GM18867 (cell line): ENCODE measurements at regions not wholly inside any gene's neighbourhood (a gene's known extent, or its start where the extent isn't known, plus 50 kb on each side); places are given as distances from the start of the nearest gene placed in this dataset.
"Not testable (repeated sequence)": the region's sequence is repeated elsewhere in the genome, so short reads cannot be mapped to it uniquely, and the experiment has no call there.

ENCODE experiments used
- ATAC-seq: cut with Tn5 transposase; IDR thresholded peaks from one replicate; pipeline ENCODE4 v1.9.1; 2021; ENCODE audit warnings: mild to moderate bottlenecking, moderate library complexity; ENCODE audit not compliant: unreplicated experiment

DNA sequence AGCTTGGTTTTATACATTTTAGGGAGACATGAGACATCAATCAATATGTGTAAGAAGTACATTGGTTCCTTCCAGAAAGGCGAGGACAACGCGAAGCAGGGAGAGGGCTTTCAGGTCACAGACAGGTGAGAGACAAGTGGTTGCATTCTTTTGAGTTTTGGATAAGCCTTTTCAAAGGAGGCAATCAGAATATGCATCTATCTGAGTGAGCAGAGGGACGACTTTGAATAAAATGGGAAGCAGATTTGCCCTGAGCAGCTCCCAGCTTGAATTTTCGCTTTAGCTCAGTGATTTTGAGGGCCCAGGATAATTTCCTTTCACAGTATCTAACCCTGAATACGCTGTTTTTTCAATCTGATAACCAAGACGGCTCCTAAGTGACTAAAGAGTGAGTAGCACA, 82.5 kb upstream of the MYO3A start:
- ATAC-seq = no peak

DNA sequence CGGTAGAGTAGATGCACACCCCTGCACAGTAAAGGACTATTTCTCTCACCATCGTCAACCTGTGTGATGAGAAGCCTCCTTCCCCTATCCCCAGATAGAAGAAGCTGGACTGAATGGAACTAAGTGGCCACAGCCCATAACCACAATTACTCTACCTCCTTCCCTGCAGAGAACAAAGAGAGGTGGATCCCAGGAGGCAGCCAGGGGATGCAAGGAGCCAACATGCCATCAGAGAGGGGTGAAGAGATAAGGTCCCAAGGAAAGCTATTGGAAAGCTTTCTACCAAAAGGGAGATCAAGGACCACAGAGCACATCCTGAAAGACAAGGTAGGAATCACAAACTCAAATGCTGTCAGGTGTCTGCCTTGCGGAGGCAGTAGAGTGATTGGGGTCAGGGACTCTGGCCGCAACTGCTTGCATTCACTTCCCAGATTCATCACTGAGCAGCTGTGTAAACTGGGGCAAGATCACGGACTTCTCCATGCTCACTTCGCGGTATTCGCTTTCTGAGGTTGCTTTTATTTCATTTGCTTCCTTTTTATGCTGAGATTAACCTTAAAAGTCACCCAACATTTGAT, 81.6 kb upstream of the MYO3A start:
- ATAC-seq = no peak

DNA sequence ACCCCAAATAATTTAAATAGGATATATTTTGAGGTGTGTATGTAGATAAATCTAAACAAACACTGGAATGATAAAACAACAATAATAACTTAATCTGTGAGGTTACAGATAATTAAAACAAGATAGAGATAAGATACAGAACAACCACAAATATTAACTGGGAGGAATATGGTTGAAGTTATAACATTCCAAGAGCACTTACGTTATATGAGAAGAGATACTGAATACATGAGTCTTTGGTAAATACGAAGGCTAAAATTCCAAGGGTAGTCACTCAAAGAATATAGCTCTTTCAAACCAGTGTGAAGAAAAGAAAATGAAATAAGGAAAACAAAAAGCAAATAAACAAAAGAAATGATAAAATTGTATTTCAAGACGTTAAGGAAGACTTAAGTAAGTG, 76.0 kb upstream of the MYO3A start:
- ATAC-seq = no peak

DNA sequence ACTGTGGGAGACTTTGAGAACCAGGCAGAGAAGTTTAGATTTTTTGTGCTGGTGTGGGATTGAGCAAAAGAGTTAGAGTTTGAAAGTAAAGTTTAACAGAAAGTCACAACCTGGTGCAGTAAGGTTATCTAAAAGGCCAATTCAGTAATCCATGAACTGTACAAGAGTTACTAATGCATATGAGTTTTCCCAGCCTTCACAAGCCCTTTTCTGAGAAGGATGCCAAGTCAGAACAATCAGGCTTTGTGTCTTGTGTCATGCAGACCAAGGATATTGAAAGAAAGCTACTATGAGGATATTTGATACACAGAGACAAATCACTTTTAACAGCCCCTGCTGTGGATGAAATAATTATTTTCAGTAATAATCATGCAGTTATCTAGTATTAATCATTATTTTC, 68.8 kb upstream of the MYO3A start:
- ATAC-seq = no peak

DNA sequence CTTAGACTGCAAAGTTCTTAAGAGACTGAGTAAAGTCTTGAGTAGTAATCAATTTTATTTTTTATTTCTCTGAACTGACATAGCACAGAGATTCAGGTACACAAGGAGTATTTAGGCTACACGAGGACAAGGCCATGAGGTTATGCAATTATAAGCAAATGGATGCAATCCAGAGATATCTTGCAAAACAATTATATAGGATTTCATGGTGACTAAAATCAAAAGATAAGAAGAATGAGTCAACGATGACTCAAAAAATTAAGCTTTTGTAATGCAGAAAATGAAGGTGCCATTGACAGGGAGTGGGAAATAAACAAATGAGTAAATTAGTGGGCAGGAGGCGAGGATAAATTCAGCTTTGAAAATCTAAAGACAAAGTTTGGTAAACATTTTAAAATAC, 66.7 kb upstream of the MYO3A start:
- no peak for ATAC-seq

DNA sequence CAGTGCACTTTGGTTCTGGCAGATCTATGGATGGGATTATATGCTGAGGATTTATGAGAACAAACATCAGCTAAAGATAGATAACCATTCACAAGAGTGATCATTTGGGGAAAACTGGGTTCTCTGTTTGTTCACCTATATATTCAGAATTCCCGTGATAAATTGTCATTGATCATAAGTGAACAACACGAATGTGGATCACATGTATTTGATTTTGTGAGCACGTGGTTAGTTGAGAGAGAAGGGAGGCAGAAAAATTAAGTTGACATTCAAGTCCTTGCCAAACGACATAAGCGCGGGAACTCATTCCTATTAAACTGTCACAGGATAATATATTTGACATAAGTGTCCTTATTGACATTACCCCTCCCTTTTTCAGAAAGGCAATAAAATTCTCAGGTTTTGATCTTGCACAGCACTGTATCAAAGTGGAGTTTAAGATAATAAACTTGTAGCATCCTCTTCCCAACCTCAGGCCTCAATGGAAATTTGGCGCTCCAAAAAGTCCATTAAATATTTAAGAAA, 64.9 kb upstream of the MYO3A start:
- ATAC-seq = no peak

DNA sequence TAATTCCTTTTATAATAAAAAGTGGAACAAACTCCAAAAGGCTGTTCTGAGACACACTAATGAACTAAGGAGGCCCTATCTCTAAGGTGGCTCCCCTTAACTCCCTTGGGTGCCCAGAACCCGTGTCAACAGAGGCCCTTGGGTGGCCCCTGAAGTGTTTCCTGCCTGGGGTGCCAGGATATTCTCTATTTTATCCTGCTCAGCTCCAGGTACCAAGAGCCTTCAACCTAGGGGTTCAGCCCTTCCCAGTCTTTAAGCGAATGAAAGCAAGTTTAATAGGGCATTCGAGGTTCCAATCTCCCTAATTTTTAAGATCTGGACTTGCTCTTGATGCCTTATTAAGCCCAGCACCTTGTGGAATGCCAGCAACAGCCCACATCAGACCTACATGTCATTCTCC, 64.4 kb upstream of the MYO3A start:
- ATAC-seq = no peak

DNA sequence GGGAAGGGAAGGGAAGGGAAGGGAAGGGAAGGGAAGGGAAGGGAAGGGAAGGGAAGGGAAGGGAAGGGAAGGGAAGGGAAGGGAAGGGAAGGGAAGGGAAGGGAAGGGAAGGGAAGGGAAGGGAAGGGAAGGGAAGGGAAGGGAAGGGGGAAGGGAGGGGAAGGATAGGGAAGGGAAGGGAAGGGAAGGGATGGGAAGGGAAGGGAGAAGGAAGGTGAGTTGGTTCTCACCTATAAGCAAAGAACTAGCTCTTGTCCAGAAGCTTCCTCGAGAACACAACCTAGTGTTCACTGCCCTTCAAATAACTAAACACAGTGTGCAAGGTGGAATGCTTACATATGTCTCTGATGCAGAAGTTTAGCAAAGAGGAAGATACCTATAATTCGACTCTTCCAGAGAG, 59.6 kb upstream of the MYO3A start:
- not testable (repeated sequence) for ATAC-seq

DNA sequence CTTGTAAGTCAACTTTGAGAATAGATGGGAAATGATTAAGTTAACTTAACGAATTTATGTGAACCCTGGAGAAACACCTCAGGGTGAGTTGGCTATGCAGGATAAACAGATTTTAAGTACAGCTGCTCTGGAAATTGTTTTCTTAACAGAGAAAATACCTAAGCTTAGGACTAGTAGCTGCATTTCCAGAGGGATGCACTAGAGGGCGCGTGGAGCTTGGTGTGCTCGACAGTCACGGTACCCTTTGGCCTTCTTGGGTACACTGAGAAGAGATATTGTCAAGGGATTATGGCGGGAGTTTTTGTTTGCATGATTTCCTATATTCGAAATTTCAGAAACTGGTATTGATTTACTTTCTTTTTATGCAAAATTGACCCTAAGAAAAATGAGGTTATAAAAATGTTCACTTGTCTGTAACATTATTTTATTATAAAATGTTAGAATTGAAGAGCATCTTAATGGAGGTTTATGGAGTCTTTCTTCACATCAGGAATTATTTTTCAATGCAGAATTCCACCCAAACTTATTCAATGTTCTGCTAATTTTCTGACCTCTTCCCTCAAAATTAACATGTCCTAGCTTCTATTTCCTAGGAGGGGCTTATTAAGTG, 58.4 kb upstream of the MYO3A start:
- ATAC-seq = peak; percentile 95

DNA sequence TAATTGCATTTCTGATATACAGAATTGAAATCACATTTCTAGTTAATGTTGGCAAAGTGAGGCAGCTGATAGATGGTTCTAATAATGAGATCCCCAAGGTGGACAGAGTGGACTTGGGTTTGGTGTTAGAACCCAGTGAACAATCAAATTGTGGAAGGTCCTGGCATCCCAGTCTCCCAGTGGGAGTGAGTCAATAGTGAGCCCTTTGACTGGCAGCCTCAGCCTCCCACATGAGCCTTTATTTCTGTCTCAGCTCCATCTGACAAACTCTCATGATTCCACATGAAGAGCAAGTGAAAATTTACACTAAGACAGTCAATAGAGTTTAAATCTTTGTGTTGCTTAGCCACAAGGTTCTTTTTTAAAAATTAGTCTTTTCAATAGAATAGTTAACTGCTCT, 56.7 kb upstream of the MYO3A start:
- ATAC-seq = no peak
